H1 (cell line): ENCODE measurements at regions not wholly inside any gene's neighbourhood (a gene's known extent, or its start where the extent isn't known, plus 50 kb on each side); places are given as distances from the start of the nearest gene placed in this dataset.

Experiments
- EGR1 ChIP-seq: IDR thresholded peaks from 2 replicates; pipeline ENCODE4 v1.6.1; 2011; ENCODE audit warnings: low read depth, low read length, borderline replicate concordance
- EP300 ChIP-seq, 2 experiments: IDR thresholded peaks; 1 replicate in 1 of 2; 2 replicates in 1 of 2; pipeline ENCODE4 v1.6.1; 2011 to 2012; ENCODE audit warnings: low read depth in 2 of 2, low read length in 2 of 2, mild to moderate bottlenecking in 2 of 2, borderline replicate concordance in 1 of 2, inconsistent platforms in 1 of 2, moderate library complexity in 1 of 2
- EZH2 ChIP-seq: fragments of 200-600 bp; sonication (generic); IDR thresholded peaks from 2 replicates; pipeline ENCODE4 v1.7.1; 2012; ENCODE audit warnings: low read depth, mild to moderate bottlenecking, moderate library complexity, low read length, inconsistent platforms; ENCODE audit not compliant: severe bottlenecking
- NRF1 ChIP-seq: IDR thresholded peaks from 2 replicates; pipeline ENCODE4 v1.6.1; 2011; ENCODE audit warnings: mild to moderate bottlenecking, low read depth, low read length, improper control_type of control experiment
- POLR2A ChIP-seq, 2 experiments: IDR thresholded peaks; 1 replicate in 1 of 2; 2 replicates in 1 of 2; pipeline ENCODE4 v1.6.1; 2011; ENCODE audit warnings: low read depth in 2 of 2, low read length in 2 of 2, mild to moderate bottlenecking in 2 of 2; ENCODE audit errors: control extremely low read depth in 1 of 2
- POLR2AphosphoS5 ChIP-seq: IDR thresholded peaks from 2 replicates; pipeline ENCODE4 v1.6.1; 2011; ENCODE audit warnings: low read depth, low read length
- RFX5 ChIP-seq: IDR thresholded peaks from 2 replicates; pipeline ENCODE4 v1.6.1; 2011; ENCODE audit warnings: low read depth, low read length, improper control_type of control experiment, borderline replicate concordance
- RNF2 ChIP-seq: fragments of 200-900, 300-1000 bp; sonication (generic); IDR thresholded peaks from 2 replicates; pipeline ENCODE4 v1.7.1; 2016; ENCODE audit warnings: borderline replicate concordance, low read depth, mild to moderate bottlenecking, antibody characterized with exemption, low read length; ENCODE audit not compliant: poor library complexity, severe bottlenecking; ENCODE audit errors: missing control alignments
- SUZ12 ChIP-seq: fragments of 200-600 bp; sonication (generic); IDR thresholded peaks from 2 replicates; pipeline ENCODE4 v1.6.1; 2012; ENCODE audit warnings: mild to moderate bottlenecking, inconsistent platforms, low read length, moderate library complexity, mixed read lengths
- TAF1 ChIP-seq: IDR thresholded peaks from 2 replicates; pipeline ENCODE4 v1.6.1; 2011; ENCODE audit warnings: mild to moderate bottlenecking, low read depth, low read length
- TCF12 ChIP-seq: IDR thresholded peaks from 2 replicates; pipeline ENCODE4 v1.6.1; 2011; ENCODE audit warnings: low read depth, mild to moderate bottlenecking, low read length
- YY1 ChIP-seq: IDR thresholded peaks from 2 replicates; pipeline ENCODE4 v1.6.1; 2011; ENCODE audit warnings: low read depth, mild to moderate bottlenecking, low read length
- TF ChIP-seq, protein P1 (sequence below), 3 experiments: IDR thresholded peaks; 1 replicate in 2 of 3; 2 replicates in 1 of 3; pipeline versions ENCODE4 v1.5.1 to v1.6.1; 2011; ENCODE audit warnings: low read length in 3 of 3, mild to moderate bottlenecking in 3 of 3, inconsistent platforms in 2 of 3, low read depth in 1 of 3, moderate library complexity in 1 of 3; ENCODE audit not compliant: insufficient read depth in 1 of 3; ENCODE audit errors: control extremely low read depth in 1 of 3
- TF ChIP-seq, protein P2 (sequence below): IDR thresholded peaks from 2 replicates; pipeline ENCODE4 v1.6.1; 2011; ENCODE audit warnings: low read length, improper control_type of control experiment

DNA sequence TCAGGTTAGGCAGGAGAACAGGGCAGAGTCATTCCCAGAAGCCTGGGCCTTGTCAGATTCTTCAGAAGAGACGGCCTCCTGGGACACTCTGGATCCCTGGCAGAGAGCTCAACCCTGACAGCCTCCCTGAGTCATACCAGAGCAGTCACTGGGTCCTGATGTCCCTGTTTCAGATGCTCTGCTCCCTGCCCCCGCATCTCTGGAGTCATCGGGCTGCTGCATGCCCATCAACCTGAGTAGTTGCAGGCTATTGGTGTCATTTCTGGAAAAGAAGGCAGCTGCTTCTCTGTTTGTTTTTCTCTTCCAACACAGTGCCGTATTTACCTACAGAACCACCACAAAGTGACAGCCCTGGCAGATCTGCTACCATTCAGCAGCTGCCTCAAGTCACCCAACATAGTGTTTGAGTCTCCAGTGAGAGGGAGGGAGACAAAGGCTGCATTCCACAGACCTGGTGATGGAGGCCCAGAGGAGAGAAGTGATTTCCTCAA is 145.1 kb downstream of the B3GNT2 start:
- TF ChIP-seq YY1 (no peak), NRF1 (no peak), POLR2A (IDR thresholded peaks at IDR 0.05; ENCODE audit: control extremely low read depth in 1 of 2, low read depth in 2 of 2, low read length in 2 of 2) (no peak), EP300 (IDR thresholded peaks at IDR 0.05; ENCODE audit: borderline replicate concordance in 1 of 2, low read depth in 2 of 2, low read length in 2 of 2) (no peak), POLR2AphosphoS5 (no peak), SUZ12 (no peak), TCF12 (no peak), EZH2 (no peak), TAF1 (no peak), RNF2 (no peak), EGR1 (no peak), RFX5 (no peak)
- TF ChIP-seq, protein P1, sequence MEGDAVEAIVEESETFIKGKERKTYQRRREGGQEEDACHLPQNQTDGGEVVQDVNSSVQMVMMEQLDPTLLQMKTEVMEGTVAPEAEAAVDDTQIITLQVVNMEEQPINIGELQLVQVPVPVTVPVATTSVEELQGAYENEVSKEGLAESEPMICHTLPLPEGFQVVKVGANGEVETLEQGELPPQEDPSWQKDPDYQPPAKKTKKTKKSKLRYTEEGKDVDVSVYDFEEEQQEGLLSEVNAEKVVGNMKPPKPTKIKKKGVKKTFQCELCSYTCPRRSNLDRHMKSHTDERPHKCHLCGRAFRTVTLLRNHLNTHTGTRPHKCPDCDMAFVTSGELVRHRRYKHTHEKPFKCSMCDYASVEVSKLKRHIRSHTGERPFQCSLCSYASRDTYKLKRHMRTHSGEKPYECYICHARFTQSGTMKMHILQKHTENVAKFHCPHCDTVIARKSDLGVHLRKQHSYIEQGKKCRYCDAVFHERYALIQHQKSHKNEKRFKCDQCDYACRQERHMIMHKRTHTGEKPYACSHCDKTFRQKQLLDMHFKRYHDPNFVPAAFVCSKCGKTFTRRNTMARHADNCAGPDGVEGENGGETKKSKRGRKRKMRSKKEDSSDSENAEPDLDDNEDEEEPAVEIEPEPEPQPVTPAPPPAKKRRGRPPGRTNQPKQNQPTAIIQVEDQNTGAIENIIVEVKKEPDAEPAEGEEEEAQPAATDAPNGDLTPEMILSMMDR (IDR thresholded peaks at IDR 0.05; ENCODE audit: control extremely low read depth in 1 of 3, insufficient read depth in 1 of 3, low read depth in 1 of 3, low read length in 3 of 3) = no peak
- TF ChIP-seq, protein P2, sequence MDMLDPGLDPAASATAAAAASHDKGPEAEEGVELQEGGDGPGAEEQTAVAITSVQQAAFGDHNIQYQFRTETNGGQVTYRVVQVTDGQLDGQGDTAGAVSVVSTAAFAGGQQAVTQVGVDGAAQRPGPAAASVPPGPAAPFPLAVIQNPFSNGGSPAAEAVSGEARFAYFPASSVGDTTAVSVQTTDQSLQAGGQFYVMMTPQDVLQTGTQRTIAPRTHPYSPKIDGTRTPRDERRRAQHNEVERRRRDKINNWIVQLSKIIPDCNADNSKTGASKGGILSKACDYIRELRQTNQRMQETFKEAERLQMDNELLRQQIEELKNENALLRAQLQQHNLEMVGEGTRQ = no peak
